ENCODE measurements at regions not wholly inside any gene's neighbourhood (a gene's known extent, or its start where the extent isn't known, plus 50 kb on each side); places are given as distances from the start of the nearest gene placed in this dataset.

DNA sequence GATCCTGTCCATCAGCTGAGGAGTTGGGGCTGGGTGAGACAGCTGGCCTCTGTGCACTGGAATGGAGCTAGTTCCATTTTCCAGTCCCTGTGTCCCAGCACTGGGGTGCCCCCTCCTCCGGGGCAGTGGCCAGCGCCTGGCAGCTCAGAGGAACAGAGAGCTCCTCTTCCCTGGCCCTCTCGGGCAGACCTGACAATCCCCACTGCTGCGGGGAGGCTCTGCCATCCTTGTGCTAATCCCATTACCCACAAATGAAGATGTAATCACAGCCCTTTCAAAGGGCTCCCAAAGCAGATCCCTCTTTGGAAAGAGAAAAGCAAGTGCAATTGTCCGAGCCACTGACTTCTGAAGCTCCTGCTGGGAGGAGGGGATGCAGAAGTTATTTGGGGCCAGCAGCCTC, 75.1 kb upstream of the MSX1 start:
- H3K27ac ChIP-seq (ENCODE audit: extremely low read depth, low read depth, low read length) = no peak overlapping the region
- no peak overlapping the region for H3K4me3 ChIP-seq
- H4K20me1 ChIP-seq (replicated peaks; ENCODE audit: control insufficient read depth, insufficient read depth, low read length) = no peaks in the 10 kb centered on the region; the same call in 1 of the 2 replicates
- FAIRE-seq (no peak), ATAC-seq (no peak), DNase-seq (ENCODE audit: extremely low read depth in 1 of 4, low spot score in 3 of 4) (no peak)
- ChIA-PET CTCF (ENCODE audit: low intra/inter-chr PET ratio) (no interaction called here), POLR2A (interaction anchor here (0.9 kb wide), 1 partner anchor 17 kb away, joined by 3 read pairs; no protein-coding TSS in a partner anchor)
- intact Hi-C loops (cut with micrococcal nuclease) = no loop called here
- no peaks in the 10 kb centered on the region for H3K36me3 ChIP-seq (ENCODE audit: control insufficient read depth, insufficient read depth, low read length)
- no TSS peak for BruUV-seq (replicated peaks)
- H3K9me1 ChIP-seq (ENCODE audit: control insufficient read depth, insufficient read depth, low read length) = no peaks in the 10 kb centered on the region
- TF ChIP-seq GABPA (tag; conservative IDR thresholded peaks at IDR 0.05; ENCODE audit: low read depth) (no peak), CGGBP1 (CRISPR knock-in tag; IDR thresholded peaks at IDR 0.05) (no peak), HMGN3 (IDR thresholded peaks at IDR 0.05; ENCODE audit: borderline replicate concordance, extremely low read depth, insufficient read length, low read depth, low read length) (no peak)
- TF ChIP-seq, protein P1, sequence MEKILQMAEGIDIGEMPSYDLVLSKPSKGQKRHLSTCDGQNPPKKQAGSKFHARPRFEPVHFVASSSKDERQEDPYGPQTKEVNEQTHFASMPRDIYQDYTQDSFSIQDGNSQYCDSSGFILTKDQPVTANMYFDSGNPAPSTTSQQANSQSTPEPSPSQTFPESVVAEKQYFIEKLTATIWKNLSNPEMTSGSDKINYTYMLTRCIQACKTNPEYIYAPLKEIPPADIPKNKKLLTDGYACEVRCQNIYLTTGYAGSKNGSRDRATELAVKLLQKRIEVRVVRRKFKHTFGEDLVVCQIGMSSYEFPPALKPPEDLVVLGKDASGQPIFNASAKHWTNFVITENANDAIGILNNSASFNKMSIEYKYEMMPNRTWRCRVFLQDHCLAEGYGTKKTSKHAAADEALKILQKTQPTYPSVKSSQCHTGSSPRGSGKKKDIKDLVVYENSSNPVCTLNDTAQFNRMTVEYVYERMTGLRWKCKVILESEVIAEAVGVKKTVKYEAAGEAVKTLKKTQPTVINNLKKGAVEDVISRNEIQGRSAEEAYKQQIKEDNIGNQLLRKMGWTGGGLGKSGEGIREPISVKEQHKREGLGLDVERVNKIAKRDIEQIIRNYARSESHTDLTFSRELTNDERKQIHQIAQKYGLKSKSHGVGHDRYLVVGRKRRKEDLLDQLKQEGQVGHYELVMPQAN (IDR thresholded peaks at IDR 0.05; ENCODE audit: borderline replicate concordance) = no peak
- no peak overlapping the region for H3K4me2 ChIP-seq (ENCODE audit: insufficient read depth, low read length)
- peaks cover 6 to 24% of the 10 kb centered on the region in 2 experiments; a peak in 4 of 5 replicates for H3K27me3 ChIP-seq (ENCODE audit: control insufficient read depth in 2 of 2, insufficient read depth in 2 of 2, low read length in 2 of 2)
- no peaks in the 10 kb centered on the region for H3K9me3 ChIP-seq (replicated peaks; ENCODE audit: control insufficient read depth, insufficient read depth, low read depth, low read length)
- 0% methylated on average over 5 of the region's 5 CpGs for WGBS (ENCODE audit: insufficient coverage, low coverage, missing lambda C conversion rate)
- no peaks in the 10 kb centered on the region for H3K4me1 ChIP-seq (replicated peaks in 1 of 2; ENCODE audit: control insufficient read depth in 2 of 2, insufficient read depth in 2 of 2, low read length in 2 of 2)
- H2AFZ ChIP-seq (ENCODE audit: low read depth, low read length) = no peak overlapping the region
- no peaks in the 10 kb centered on the region for H3K79me2 ChIP-seq (ENCODE audit: control insufficient read depth, insufficient read depth, low read length)
- no peak overlapping the region for H3K9ac ChIP-seq (ENCODE audit: insufficient read depth in 1 of 2, low read depth in 2 of 2, low read length in 2 of 2)
- in situ Hi-C loops (cut with MboI) = no loop called here

Data from K562 (cell line).